Osteoblast (primary cell): ENCODE measurements at regions not wholly inside any gene's neighbourhood (a gene's known extent, or its start where the extent isn't known, plus 50 kb on each side); places are given as distances from the start of the nearest gene placed in this dataset.
A peak's percentile ranks its signal among the peaks of the same experiment; 100 is the strongest.

Experiments
- DNase-seq: peaks from one replicate; pipeline ENCODE4 v3.0.0; 2011; ENCODE audit warnings: low spot score, mixed read lengths; ENCODE audit not compliant: insufficient read length; ENCODE audit errors: missing footprints
- H2AFZ ChIP-seq: 2 replicates; pipeline ENCODE4 v1.6.0; 2011; ENCODE audit warnings: mild to moderate bottlenecking, low read length
- H3K27ac ChIP-seq: 2 replicates; pipeline ENCODE4 v1.5.1; 2011; ENCODE audit warnings: mild to moderate bottlenecking, low read depth, low read length, moderate library complexity
- H3K27me3 ChIP-seq: 2 replicates; pipeline ENCODE4 v1.6.0; 2012; ENCODE audit warnings: mild to moderate bottlenecking, control low read depth, inconsistent platforms, low read length, moderate library complexity; ENCODE audit not compliant: insufficient read depth
- H3K36me3 ChIP-seq: 2 replicates; pipeline ENCODE4 v1.5.1; 2011; ENCODE audit warnings: mild to moderate bottlenecking, low read length, control low read depth, moderate library complexity; ENCODE audit not compliant: insufficient read depth
- H3K4me1 ChIP-seq: 2 replicates; pipeline ENCODE4 v1.5.1; 2011; ENCODE audit warnings: mild to moderate bottlenecking, low read length, control low read depth, moderate library complexity; ENCODE audit not compliant: insufficient read depth
- H3K4me2 ChIP-seq: 2 replicates; pipeline ENCODE4 v1.6.0; 2011; ENCODE audit warnings: mild to moderate bottlenecking, low read length; ENCODE audit not compliant: insufficient read depth
- H3K4me3 ChIP-seq: fragments of 200-600 bp; sonication (generic); 3 replicates; pipeline ENCODE4 v1.5.1; 2012; ENCODE audit warnings: mild to moderate bottlenecking, low read length, inconsistent platforms; ENCODE audit not compliant: insufficient read depth
- H3K79me2 ChIP-seq: 2 replicates; pipeline ENCODE4 v1.6.0; 2012; ENCODE audit warnings: mild to moderate bottlenecking, low read length, control low read depth, inconsistent platforms; ENCODE audit not compliant: insufficient read depth
- H3K9me3 ChIP-seq: 2 replicates; pipeline ENCODE4 v1.5.1; 2011; ENCODE audit warnings: low read depth, low read length, control low read depth
- H4K20me1 ChIP-seq: 2 replicates; pipeline ENCODE4 v1.6.0; 2012; ENCODE audit warnings: mild to moderate bottlenecking, low read length, control low read depth; ENCODE audit not compliant: insufficient read depth
- CTCF ChIP-seq: IDR thresholded peaks from 2 replicates; pipeline ENCODE4 v1.5.1; 2011; ENCODE audit warnings: mild to moderate bottlenecking, low read depth, low read length, moderate library complexity; ENCODE audit errors: extremely low read depth

DNA sequence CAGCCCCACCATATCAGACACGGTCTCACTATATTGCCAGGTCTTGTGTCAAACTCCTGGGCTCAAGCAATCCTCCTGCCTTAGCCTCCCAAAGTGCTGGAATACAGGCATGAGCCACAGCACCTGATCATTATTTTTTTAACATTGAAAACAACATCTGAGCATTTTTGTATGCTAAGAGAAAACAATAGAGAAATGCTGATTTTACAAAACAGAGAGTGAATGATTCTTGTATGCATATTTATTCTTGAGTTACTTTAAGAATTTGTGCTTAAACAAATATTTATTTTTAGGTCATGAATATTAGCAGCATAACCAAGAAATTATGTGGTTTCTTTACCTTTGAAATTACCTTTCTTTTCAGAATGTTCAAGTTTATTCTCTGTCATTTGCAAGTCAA lies 81.8 kb upstream of the KITLG start:
- no peak overlapping the region for H2AFZ ChIP-seq
- no peak for DNase-seq

DNA sequence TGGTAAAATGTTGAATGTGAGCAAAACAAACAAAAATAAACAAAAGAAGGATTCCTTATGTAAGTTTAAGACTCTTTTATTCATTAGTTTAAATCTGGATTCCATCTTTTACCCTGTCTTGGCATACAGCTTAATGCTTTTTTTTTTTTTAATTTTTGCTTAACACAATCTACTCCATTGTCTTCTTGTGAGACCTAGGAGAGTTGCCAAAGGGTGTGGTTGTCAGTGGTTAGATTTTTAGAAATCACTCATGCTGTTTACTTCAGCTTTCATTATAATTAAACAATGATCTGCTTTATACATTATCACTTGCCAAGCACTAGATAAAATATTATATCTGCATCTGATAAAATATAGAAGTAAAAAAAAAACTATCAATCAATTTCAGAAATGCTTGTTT lies 77.7 kb upstream of the KITLG start:
- Histone ChIP-seq H3K79me2 (no peaks in the 10 kb centered on the region), H3K9me3 (no peaks in the 10 kb centered on the region), H3K4me1 (no peaks in the 10 kb centered on the region), H3K4me3 (no peak overlapping the region), H3K36me3 (no peaks in the 10 kb centered on the region), H4K20me1 (no peaks in the 10 kb centered on the region), H2AFZ (no peak overlapping the region), H3K27ac (no peak overlapping the region), H3K27me3 (no peaks in the 10 kb centered on the region), H3K4me2 (no peak overlapping the region)
- DNase-seq: no peak
- TF ChIP-seq CTCF: no peak

More for the DNA sequence above, 81.8 kb upstream of the KITLG start:
- Histone ChIP-seq H3K27me3 (no peaks in the 10 kb centered on the region), H4K20me1 (no peaks in the 10 kb centered on the region), H3K4me1 (no peaks in the 10 kb centered on the region), H3K4me3 (no peak overlapping the region), H3K79me2 (no peaks in the 10 kb centered on the region), H3K36me3 (no peaks in the 10 kb centered on the region), H3K9me3 (no peaks in the 10 kb centered on the region), H3K27ac (no peak overlapping the region), H3K4me2 (no peak overlapping the region)
- TF ChIP-seq CTCF: no peak

GRCh38 chr12:88650715-88651114 lies 70.4 kb upstream of the KITLG start:
- no peaks in the 10 kb centered on the region for H3K79me2 ChIP-seq
- H3K4me2 ChIP-seq: peak overlapping the region; percentile 17
- H3K36me3 ChIP-seq: no peaks in the 10 kb centered on the region
- H3K9me3 ChIP-seq: no peaks in the 10 kb centered on the region
- peak overlapping the region; percentile 27 for H3K27ac ChIP-seq
- H3K4me1 ChIP-seq: peaks cover 14% of the 10 kb centered on the region
- H2AFZ ChIP-seq: no peak overlapping the region
- no peaks in the 10 kb centered on the region for H4K20me1 ChIP-seq
- no peak overlapping the region for H3K4me3 ChIP-seq
- H3K27me3 ChIP-seq: no peaks in the 10 kb centered on the region
- no peak for TF ChIP-seq CTCF
- peak; percentile 54 for DNase-seq

DNA sequence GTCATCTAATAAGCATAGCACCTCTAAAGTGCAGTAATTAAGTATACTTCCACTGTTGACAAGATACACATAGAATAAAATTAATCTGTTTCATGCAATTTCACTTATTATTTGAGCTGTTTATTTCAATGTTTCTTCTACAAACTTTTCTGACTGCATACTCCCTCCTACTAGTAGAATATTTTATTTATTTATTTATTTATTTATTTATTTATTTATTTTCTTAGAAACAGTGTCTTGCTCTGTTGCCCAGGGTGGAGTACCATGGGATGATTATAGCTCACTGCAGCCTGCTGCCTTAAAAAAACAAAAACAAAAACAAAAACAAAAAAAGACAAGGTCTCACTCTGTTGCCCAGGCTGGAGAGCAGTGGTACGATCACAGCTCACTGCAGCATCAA lies 68.4 kb upstream of the KITLG start:
- Histone ChIP-seq H3K79me2 (no peaks in the 10 kb centered on the region), H3K4me2 (no peak overlapping the region), H3K36me3 (no peaks in the 10 kb centered on the region), H2AFZ (no peak overlapping the region), H3K4me1 (peaks cover 14% of the 10 kb centered on the region), H4K20me1 (no peaks in the 10 kb centered on the region), H3K9me3 (no peaks in the 10 kb centered on the region), H3K27me3 (no peaks in the 10 kb centered on the region), H3K27ac (no peak overlapping the region), H3K4me3 (no peak overlapping the region)
- DNase-seq: no peak
- no peak for TF ChIP-seq CTCF
